Effector CD4-positive, alpha-beta T cell (primary cell): ENCODE measurements at regions not wholly inside any gene's neighbourhood (a gene's known extent, or its start where the extent isn't known, plus 50 kb on each side); places are given as distances from the start of the nearest gene placed in this dataset.

Experiments used
- DNase-seq: peaks from one replicate; pipeline ENCODE4 v3.0.0-alpha.2; 2020

GRCh38 chr2:176507786-176508185 lies 238.5 kb downstream of the MTX2 start:
- no peak for DNase-seq

- no peak for DNase-seq
Measured at GRCh38 chr2:176508374-176508773, 239.1 kb downstream of the MTX2 start.

GRCh38 chr2:176508984-176509740 lies 239.9 kb downstream of the MTX2 start:
- DNase-seq = no peak

GRCh38 chr2:176514276-176514675 lies 245.0 kb downstream of the MTX2 start:
- DNase-seq = no peak

GRCh38 chr2:176514805-176515500 lies 245.7 kb downstream of the MTX2 start:
- DNase-seq = no peak

GRCh38 chr2:176516051-176516602 lies 246.9 kb downstream of the MTX2 start:
- no peak for DNase-seq

- DNase-seq = no peak
Measured at GRCh38 chr2:176518823-176519222, 249.6 kb downstream of the MTX2 start.

GRCh38 chr2:176521878-176522670 lies 252.8 kb downstream of the MTX2 start:
- DNase-seq = no peak

GRCh38 chr2:176525086-176525485 lies 255.8 kb downstream of the MTX2 start:
- DNase-seq = no peak

- no peak for DNase-seq
Measured at GRCh38 chr2:176526995-176527901, 258.0 kb downstream of the MTX2 start.

- no peak for DNase-seq
Measured at GRCh38 chr2:176531608-176532007, 262.4 kb downstream of the MTX2 start.

- DNase-seq = no peak
Measured at GRCh38 chr2:176533505-176534193, 264.4 kb downstream of the MTX2 start.

GRCh38 chr2:176534798-176535466 lies 265.7 kb downstream of the MTX2 start:
- DNase-seq = no peak

GRCh38 chr2:176535467-176536113 lies 266.3 kb downstream of the MTX2 start:
- no peak for DNase-seq

GRCh38 chr2:176536439-176537133 lies 267.3 kb downstream of the MTX2 start:
- no peak for DNase-seq

- no peak for DNase-seq
Measured at GRCh38 chr2:176537932-176538331, 268.7 kb downstream of the MTX2 start.

GRCh38 chr2:176540995-176541394 lies 271.8 kb downstream of the MTX2 start:
- no peak for DNase-seq

GRCh38 chr2:176542476-176542875 lies 273.2 kb downstream of the MTX2 start:
- DNase-seq = no peak

- no peak for DNase-seq
Measured at GRCh38 chr2:176544557-176544956, 275.3 kb downstream of the MTX2 start.
